Endothelial cell of umbilical vein (primary cell): ENCODE measurements at regions not wholly inside any gene's neighbourhood (a gene's known extent, or its start where the extent isn't known, plus 50 kb on each side); places are given as distances from the start of the nearest gene placed in this dataset.

Experiments
- BruUV-seq: library from RNA; stranded (reverse); fragments of 400-500 nt; replicated peaks from 2 replicates; lab custom pipeline; 2021; lab: Mats Ljungman, UMichigan
- CTCF ChIA-PET: fragments of 300-600, 350-600 bp; sonication (Branson Sonifier 250); formaldehyde crosslinking; loops from one replicate; lab custom pipeline; 2021; ENCODE audit warnings: antibody characterized with exemption, inconsistent platforms; lab: Charles Lee
- POLR2A ChIA-PET: fragments of 300-600, 350-600 bp; sonication (Branson Sonifier 250); formaldehyde crosslinking; loops from one replicate; lab custom pipeline; 2021; ENCODE audit warnings: antibody characterized with exemption, inconsistent platforms; lab: Charles Lee
- DNase-seq: peaks from one replicate; pipeline ENCODE4 v3.0.0-alpha.2; 2011; ENCODE audit warnings: low read depth, low spot score
- FAIRE-seq: peaks from 2 replicates; lab custom pipeline; 2011; peaks lifted over from hg19 to GRCh38; lab: Jason Lieb, UNC
- H2AFZ ChIP-seq: 2 replicates; pipeline ENCODE4 v1.6.0; 2012; ENCODE audit warnings: low read depth, low read length, control low read depth, inconsistent platforms
- H3K27ac ChIP-seq: 2 replicates; pipeline ENCODE4 v1.5.1; 2011; ENCODE audit warnings: low read depth, mild to moderate bottlenecking, control low read depth, low read length, moderate library complexity; ENCODE audit not compliant: insufficient read depth
- H3K27me3 ChIP-seq, 2 experiments: 2 replicates each; pipeline versions ENCODE4 v1.6.0 to v1.6.1; 2011; ENCODE audit warnings: low read length in 2 of 2, mixed read lengths in 1 of 2; ENCODE audit not compliant: control insufficient read depth in 2 of 2, insufficient read depth in 2 of 2
- H3K36me3 ChIP-seq, 2 experiments: 2 replicates in 1 of 2; 3 replicates in 1 of 2; pipeline ENCODE4 v1.5.1; 2011; ENCODE audit warnings: low read length in 2 of 2, mild to moderate bottlenecking in 1 of 2, moderate library complexity in 1 of 2; ENCODE audit not compliant: control insufficient read depth in 2 of 2, insufficient read depth in 2 of 2; ENCODE audit errors: extremely low read depth in 1 of 2
- H3K4me1 ChIP-seq: 3 replicates; pipeline ENCODE4 v1.5.1; 2011; ENCODE audit warnings: mild to moderate bottlenecking, low read length; ENCODE audit not compliant: control insufficient read depth, insufficient read depth; ENCODE audit errors: extremely low read depth
- H3K4me2 ChIP-seq: 2 replicates; pipeline ENCODE4 v1.6.1; 2011; ENCODE audit warnings: low read length, control low read depth, mixed read lengths; ENCODE audit not compliant: insufficient read depth
- H3K4me3 ChIP-seq, 3 experiments: fragments of 200-600 bp in 1 of 3; sonication (generic), shearing (Covaris generic) in 1 of 3; replicated peaks in 1 of 3; 2 replicates each; pipeline ENCODE4 v1.5.1; 2011 to 2016; ENCODE audit warnings: control low read depth in 3 of 3, low read length in 3 of 3, mild to moderate bottlenecking in 2 of 3, inconsistent platforms in 1 of 3, low read depth in 1 of 3, moderate library complexity in 1 of 3; ENCODE audit not compliant: insufficient read depth in 1 of 3
- H3K79me2 ChIP-seq: 2 replicates; pipeline ENCODE4 v1.6.0; 2012; ENCODE audit warnings: low read length, inconsistent platforms; ENCODE audit not compliant: control insufficient read depth, insufficient read depth
- H3K9ac ChIP-seq: replicated peaks from 2 replicates; pipeline ENCODE3; 2011; ENCODE audit warnings: low read length, control low read depth; ENCODE audit not compliant: insufficient read depth; ENCODE audit errors: extremely low read depth
- H3K9me1 ChIP-seq: replicated peaks from 3 replicates; pipeline ENCODE4 v1.6.0; 2011; ENCODE audit warnings: mild to moderate bottlenecking, low read length; ENCODE audit not compliant: control insufficient read depth, insufficient read depth; ENCODE audit errors: extremely low read depth
- H3K9me3 ChIP-seq: replicated peaks from 2 replicates; pipeline ENCODE4 v1.5.1; 2012; ENCODE audit warnings: low read length, inconsistent platforms; ENCODE audit not compliant: control insufficient read depth, insufficient read depth
- H4K20me1 ChIP-seq: replicated peaks from 2 replicates; pipeline ENCODE3; 2011; ENCODE audit warnings: mild to moderate bottlenecking, low read length; ENCODE audit not compliant: control insufficient read depth, insufficient read depth; ENCODE audit errors: extremely low read depth
- EZH2 ChIP-seq: IDR thresholded peaks from 2 replicates; pipeline ENCODE4 v1.6.1; 2012; ENCODE audit warnings: borderline replicate concordance, low read depth, mild to moderate bottlenecking, moderate library complexity, low read length, inconsistent platforms; ENCODE audit not compliant: severe bottlenecking
- FOS ChIP-seq: IDR thresholded peaks from 2 replicates; pipeline ENCODE4 v1.6.1; 2011; ENCODE audit warnings: mild to moderate bottlenecking, low read length, moderate library complexity, borderline replicate concordance; ENCODE audit not compliant: insufficient read depth
- GATA2 ChIP-seq: IDR thresholded peaks from 2 replicates; pipeline ENCODE4 v1.7.0; 2011; ENCODE audit warnings: low read depth, mild to moderate bottlenecking, moderate library complexity, mixed read lengths, low read length; ENCODE audit not compliant: insufficient read length, insufficient read depth
- JUN ChIP-seq: IDR thresholded peaks from 2 replicates; pipeline ENCODE4 v1.6.1; 2011; ENCODE audit warnings: borderline replicate concordance, low read depth; ENCODE audit not compliant: insufficient read length, insufficient read depth
- MYC ChIP-seq: IDR thresholded peaks from one replicate; pipeline ENCODE4 v1.6.1; 2011; ENCODE audit warnings: mild to moderate bottlenecking, low read depth, low read length
- POLR2A ChIP-seq: IDR thresholded peaks from 2 replicates; pipeline ENCODE4 v1.6.1; 2012; ENCODE audit warnings: low read depth, mild to moderate bottlenecking, control low read depth, low read length
- POLR2AphosphoS5 ChIP-seq: IDR thresholded peaks from 2 replicates; pipeline ENCODE4 v1.6.1; 2012; ENCODE audit warnings: low read depth, mild to moderate bottlenecking, control low read depth, low read length, moderate library complexity; ENCODE audit not compliant: insufficient read depth
- dilution Hi-C: fragments of 300-500 bp; cut with MboI; formaldehyde crosslinking; loops from one replicate; pipeline ENCODE4 v1.15.0; 2019; ENCODE audit warnings: low sequenced_read_pairs; ENCODE audit not compliant: extremely low pct_ligation_motif_present
- intact Hi-C: fragments of 100-400 bp; cut with micrococcal nuclease; formaldehyde crosslinking; loops from one replicate; pipeline ENCODE4 v1.10.0; 2022
- TF ChIP-seq, protein P1 (sequence below), 2 donors: IDR thresholded peaks; 1 replicate in 1 of 2; 2 replicates in 1 of 2; pipeline ENCODE4 v1.5.1; 2011; ENCODE audit warnings: low read length in 2 of 2, mild to moderate bottlenecking in 2 of 2, moderate library complexity in 2 of 2, control low read depth in 1 of 2, inconsistent platforms in 1 of 2, low read depth in 1 of 2; ENCODE audit not compliant: insufficient read depth in 1 of 2; ENCODE audit errors: extremely low read depth in 1 of 2
- TF ChIP-seq, protein P2 (sequence below): IDR thresholded peaks from 2 replicates; pipeline ENCODE4 v1.6.1; 2011; ENCODE audit not compliant: insufficient read depth, insufficient read length

DNA sequence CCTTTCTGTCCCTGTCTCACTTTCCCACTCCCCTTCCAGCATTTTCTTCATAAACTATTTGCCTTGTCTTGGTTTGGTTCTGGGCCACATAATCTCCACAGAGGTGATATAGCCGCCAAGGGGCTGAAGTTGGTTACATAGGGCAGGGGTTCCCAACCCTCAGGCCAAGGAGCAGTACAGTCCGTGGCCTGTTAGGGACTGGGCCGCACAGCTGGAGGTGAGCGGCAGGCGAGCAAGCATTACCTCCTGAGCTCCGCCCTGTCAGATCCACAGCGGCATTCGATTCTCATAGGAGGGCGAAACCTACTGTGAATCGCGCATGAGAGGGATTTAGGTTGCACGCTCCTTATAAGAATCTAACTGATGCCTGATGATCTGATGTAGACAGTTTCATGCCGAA lies 80.6 kb upstream of the HIF1A start:
- no peak for DNase-seq
- dilution Hi-C loops (no loop called here), intact Hi-C loops (no loop called here)
- H3K9me1 ChIP-seq, result no peaks in the 10 kb centered on the region
- FAIRE-seq, result no peak
- no peak overlapping the region for H3K4me3 ChIP-seq
- POLR2A ChIA-PET, result no interaction called here
- H2AFZ ChIP-seq, result no peak overlapping the region
- H3K27me3 ChIP-seq, result no peaks in the 10 kb centered on the region
- no peak for TF ChIP-seq EZH2
- no peak for TF ChIP-seq POLR2AphosphoS5
- TF ChIP-seq, protein P1, sequence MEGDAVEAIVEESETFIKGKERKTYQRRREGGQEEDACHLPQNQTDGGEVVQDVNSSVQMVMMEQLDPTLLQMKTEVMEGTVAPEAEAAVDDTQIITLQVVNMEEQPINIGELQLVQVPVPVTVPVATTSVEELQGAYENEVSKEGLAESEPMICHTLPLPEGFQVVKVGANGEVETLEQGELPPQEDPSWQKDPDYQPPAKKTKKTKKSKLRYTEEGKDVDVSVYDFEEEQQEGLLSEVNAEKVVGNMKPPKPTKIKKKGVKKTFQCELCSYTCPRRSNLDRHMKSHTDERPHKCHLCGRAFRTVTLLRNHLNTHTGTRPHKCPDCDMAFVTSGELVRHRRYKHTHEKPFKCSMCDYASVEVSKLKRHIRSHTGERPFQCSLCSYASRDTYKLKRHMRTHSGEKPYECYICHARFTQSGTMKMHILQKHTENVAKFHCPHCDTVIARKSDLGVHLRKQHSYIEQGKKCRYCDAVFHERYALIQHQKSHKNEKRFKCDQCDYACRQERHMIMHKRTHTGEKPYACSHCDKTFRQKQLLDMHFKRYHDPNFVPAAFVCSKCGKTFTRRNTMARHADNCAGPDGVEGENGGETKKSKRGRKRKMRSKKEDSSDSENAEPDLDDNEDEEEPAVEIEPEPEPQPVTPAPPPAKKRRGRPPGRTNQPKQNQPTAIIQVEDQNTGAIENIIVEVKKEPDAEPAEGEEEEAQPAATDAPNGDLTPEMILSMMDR (IDR thresholded peaks at IDR 0.05; ENCODE audit: extremely low read depth in 1 of 2, insufficient read depth in 1 of 2, low read depth in 1 of 2, low read length in 2 of 2), result no peak
- TF ChIP-seq, protein P2, sequence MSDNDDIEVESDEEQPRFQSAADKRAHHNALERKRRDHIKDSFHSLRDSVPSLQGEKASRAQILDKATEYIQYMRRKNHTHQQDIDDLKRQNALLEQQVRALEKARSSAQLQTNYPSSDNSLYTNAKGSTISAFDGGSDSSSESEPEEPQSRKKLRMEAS, result no peak
- TF ChIP-seq GATA2, result no peak
- TF ChIP-seq MYC, result no peak
- no peak for TF ChIP-seq FOS
- no peak for TF ChIP-seq POLR2A
- no peak for TF ChIP-seq JUN
- H3K9me3 ChIP-seq, result no peaks in the 10 kb centered on the region
- H3K4me2 ChIP-seq, result no peak overlapping the region
- no TSS peak for BruUV-seq
- peaks cover 26% of the 10 kb centered on the region for H3K4me1 ChIP-seq
- no peaks in the 10 kb centered on the region for H3K79me2 ChIP-seq
- no peak overlapping the region for H3K9ac ChIP-seq
- no peak overlapping the region for H3K27ac ChIP-seq
- CTCF ChIA-PET, result no interaction called here
- H3K36me3 ChIP-seq, result no peaks in the 10 kb centered on the region
- H4K20me1 ChIP-seq, result no peaks in the 10 kb centered on the region
